ENCODE measurements at regions not wholly inside any gene's neighbourhood (a gene's known extent, or its start where the extent isn't known, plus 50 kb on each side); places are given as distances from the start of the nearest gene placed in this dataset.

DNA sequence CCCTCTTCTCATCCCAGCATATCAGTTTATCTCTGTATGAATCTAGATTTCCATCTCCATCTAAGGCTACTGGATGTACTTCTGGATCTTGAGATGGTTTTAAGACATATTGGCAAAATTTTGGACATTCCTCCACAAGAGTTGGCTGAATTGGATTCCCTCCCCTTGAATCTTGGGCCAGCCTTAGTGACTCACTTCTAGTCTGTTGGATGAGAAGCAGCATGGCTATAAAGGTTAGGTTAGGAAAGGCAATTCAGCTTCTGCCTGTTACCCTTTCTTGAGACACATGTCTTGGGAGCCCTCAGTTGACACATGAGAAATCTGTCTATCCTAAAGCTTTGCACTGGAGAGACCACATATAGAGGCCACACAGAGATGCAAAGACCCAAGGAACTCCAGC, 73.0 kb upstream of the PGR start:
- no peak for TF ChIP-seq CTCF (conservative IDR thresholded peaks at IDR 0.05 in 1 of 2, IDR thresholded peaks at IDR 0.05 in 1 of 2; ENCODE audit: extremely low read depth in 1 of 2, insufficient read depth in 1 of 2, low read depth in 1 of 2, low read length in 2 of 2)
- no peak for TF ChIP-seq EZH2 (IDR thresholded peaks at IDR 0.05; ENCODE audit: borderline replicate concordance, low read length)

All from mammary epithelial cell (primary cell).